ENCODE measurements at regions not wholly inside any gene's neighbourhood (a gene's known extent, or its start where the extent isn't known, plus 50 kb on each side); places are given as distances from the start of the nearest gene placed in this dataset.

DNA sequence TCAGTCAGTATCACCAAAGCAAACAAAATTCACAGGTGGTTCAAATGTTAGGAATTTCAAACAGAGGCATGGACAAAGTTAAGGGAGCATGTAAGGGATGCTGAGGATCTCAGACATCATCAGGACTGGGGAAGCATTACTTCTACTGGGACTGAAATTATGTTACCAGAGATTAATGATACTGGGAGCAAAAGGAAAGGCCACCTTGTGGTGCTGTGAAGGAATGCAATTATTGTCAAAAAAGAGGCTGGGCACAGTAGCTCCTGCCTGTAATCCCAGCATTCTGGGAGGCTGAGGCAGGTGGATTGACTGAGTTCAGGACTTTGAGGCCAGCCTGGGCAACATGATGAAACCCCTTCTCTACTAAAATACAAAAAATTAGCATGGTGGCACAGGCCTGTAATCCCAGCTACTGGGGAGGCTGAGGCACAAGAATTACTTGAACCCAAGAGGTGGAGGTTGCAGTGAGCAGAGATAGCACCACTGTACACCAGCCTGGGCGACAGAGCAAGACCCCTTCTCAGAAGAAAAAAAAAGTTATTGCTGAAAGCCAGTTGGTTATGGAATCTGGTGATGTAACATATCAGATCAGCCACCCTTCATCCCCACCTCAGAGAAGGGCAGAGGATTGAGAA is 954.3 kb downstream of the PCDH7 start:
- TF ChIP-seq, protein P1, sequence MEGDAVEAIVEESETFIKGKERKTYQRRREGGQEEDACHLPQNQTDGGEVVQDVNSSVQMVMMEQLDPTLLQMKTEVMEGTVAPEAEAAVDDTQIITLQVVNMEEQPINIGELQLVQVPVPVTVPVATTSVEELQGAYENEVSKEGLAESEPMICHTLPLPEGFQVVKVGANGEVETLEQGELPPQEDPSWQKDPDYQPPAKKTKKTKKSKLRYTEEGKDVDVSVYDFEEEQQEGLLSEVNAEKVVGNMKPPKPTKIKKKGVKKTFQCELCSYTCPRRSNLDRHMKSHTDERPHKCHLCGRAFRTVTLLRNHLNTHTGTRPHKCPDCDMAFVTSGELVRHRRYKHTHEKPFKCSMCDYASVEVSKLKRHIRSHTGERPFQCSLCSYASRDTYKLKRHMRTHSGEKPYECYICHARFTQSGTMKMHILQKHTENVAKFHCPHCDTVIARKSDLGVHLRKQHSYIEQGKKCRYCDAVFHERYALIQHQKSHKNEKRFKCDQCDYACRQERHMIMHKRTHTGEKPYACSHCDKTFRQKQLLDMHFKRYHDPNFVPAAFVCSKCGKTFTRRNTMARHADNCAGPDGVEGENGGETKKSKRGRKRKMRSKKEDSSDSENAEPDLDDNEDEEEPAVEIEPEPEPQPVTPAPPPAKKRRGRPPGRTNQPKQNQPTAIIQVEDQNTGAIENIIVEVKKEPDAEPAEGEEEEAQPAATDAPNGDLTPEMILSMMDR (IDR thresholded peaks at IDR 0.05; ENCODE audit: borderline replicate concordance, extremely low read depth, insufficient read depth), result peak; percentile 35
- no peak for FAIRE-seq

DNA sequence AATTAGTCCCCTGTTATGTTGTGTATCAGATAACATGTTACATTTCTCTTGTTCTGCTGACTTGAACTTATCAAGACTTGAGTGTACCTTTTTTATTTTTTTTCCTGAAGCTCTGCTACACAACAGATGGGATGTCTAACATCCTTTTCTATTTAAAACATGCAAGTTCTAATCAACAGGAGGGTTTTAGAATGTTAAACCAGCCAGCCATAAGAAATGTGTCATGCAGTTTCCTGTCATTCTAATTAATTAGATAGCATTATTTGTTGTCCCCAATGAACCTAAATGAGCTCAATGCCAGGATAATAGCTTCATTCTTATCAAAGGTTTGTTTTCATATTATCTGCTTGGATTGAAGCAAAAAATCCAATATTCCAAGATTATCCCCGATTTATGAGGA is 958.2 kb downstream of the PCDH7 start:
- Histone ChIP-seq H3K27me3 (ENCODE audit: control insufficient read depth, insufficient read depth, low read length) (no peaks in the 10 kb centered on the region), H3K9me3 (ENCODE audit: control insufficient read depth in 2 of 3, insufficient read depth in 1 of 3, low read length in 3 of 3) (no peaks in the 10 kb centered on the region), H3K36me3 (ENCODE audit: control insufficient read depth in 2 of 3, insufficient read depth in 3 of 3, low read length in 3 of 3) (no peaks in the 10 kb centered on the region), H3K27ac (ENCODE audit: low read depth in 2 of 2, low read length in 2 of 2) (no peak overlapping the region), H3K4me3 (ENCODE audit: low read length in 3 of 3) (no peak overlapping the region), H3K4me1 (ENCODE audit: control insufficient read depth in 2 of 3, insufficient read depth in 2 of 3, low read depth in 1 of 3, low read length in 3 of 3) (no peaks in the 10 kb centered on the region), H3K9ac (ENCODE audit: low read length in 3 of 3) (no peak overlapping the region)
- peak in 1 of 5 donors; percentile 12 for DNase-seq
- no peak for FAIRE-seq
- intact Hi-C loops (cut with DNase I), result no loop called here
- TF ChIP-seq, protein P1 (IDR thresholded peaks at IDR 0.05; ENCODE audit: borderline replicate concordance, extremely low read depth, insufficient read depth), result no peak

More for the DNA sequence above, 954.3 kb downstream of the PCDH7 start:
- peak in 1 of 5 donors; percentile 12 for DNase-seq
- no peak overlapping the region for H3K27ac ChIP-seq (ENCODE audit: low read depth in 2 of 2, low read length in 2 of 2)
- H3K27me3 ChIP-seq (ENCODE audit: control insufficient read depth, insufficient read depth, low read length), result no peaks in the 10 kb centered on the region
- H3K9ac ChIP-seq (ENCODE audit: low read length in 3 of 3), result no peak overlapping the region
- no peak overlapping the region for H3K4me3 ChIP-seq (ENCODE audit: low read length in 3 of 3)
- no peaks in the 10 kb centered on the region for H3K4me1 ChIP-seq (ENCODE audit: control insufficient read depth in 2 of 3, insufficient read depth in 2 of 3, low read depth in 1 of 3, low read length in 3 of 3)
- intact Hi-C loops (cut with DNase I), result no loop called here
- H3K36me3 ChIP-seq (ENCODE audit: control insufficient read depth in 2 of 3, insufficient read depth in 3 of 3, low read length in 3 of 3), result no peaks in the 10 kb centered on the region
- no peaks in the 10 kb centered on the region for H3K9me3 ChIP-seq (ENCODE audit: control insufficient read depth in 2 of 3, insufficient read depth in 1 of 3, low read length in 3 of 3)

DNA sequence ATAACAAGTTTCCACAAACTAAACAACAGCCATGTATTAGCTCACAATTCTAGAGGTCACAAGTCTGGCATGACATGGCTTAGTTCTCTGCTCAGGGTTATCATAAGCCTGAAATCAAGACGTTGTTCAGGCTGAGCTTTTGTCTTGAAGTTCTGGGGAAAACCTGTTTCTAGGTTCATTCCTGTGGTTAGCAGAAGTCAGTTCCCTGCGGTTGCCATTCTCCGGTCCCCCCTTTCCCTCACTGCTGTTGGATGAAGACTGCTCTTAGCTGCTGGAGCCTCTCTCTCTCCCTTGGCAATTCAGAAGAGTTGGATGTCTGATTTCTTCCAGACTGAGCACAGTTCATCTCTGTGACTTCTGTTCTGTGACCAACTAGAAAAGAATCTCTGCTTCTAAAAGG is 962.6 kb downstream of the PCDH7 start:
- FAIRE-seq, result no peak
- Histone ChIP-seq H3K27ac (ENCODE audit: low read depth in 2 of 2, low read length in 2 of 2) (no peak overlapping the region), H3K4me1 (ENCODE audit: control insufficient read depth in 2 of 3, insufficient read depth in 2 of 3, low read depth in 1 of 3, low read length in 3 of 3) (no peaks in the 10 kb centered on the region), H3K9ac (ENCODE audit: low read length in 3 of 3) (no peak overlapping the region), H3K27me3 (ENCODE audit: control insufficient read depth, insufficient read depth, low read length) (no peaks in the 10 kb centered on the region), H3K36me3 (ENCODE audit: control insufficient read depth in 2 of 3, insufficient read depth in 3 of 3, low read length in 3 of 3) (no peaks in the 10 kb centered on the region), H3K9me3 (ENCODE audit: control insufficient read depth in 2 of 3, insufficient read depth in 1 of 3, low read length in 3 of 3) (no peaks in the 10 kb centered on the region), H3K4me3 (ENCODE audit: low read length in 3 of 3) (no peak overlapping the region)
- intact Hi-C loops (cut with DNase I), result no loop called here
- no peak for DNase-seq
- TF ChIP-seq, protein P1 (IDR thresholded peaks at IDR 0.05; ENCODE audit: borderline replicate concordance, extremely low read depth, insufficient read depth), result no peak

All from kidney (tissue), 13 donors.